Fibroblast of pulmonary artery (primary cell): ENCODE measurements at regions not wholly inside any gene's neighbourhood (a gene's known extent, or its start where the extent isn't known, plus 50 kb on each side); places are given as distances from the start of the nearest gene placed in this dataset.
"Not testable (repeated sequence)": the region's sequence is repeated elsewhere in the genome, so short reads cannot be mapped to it uniquely, and the experiment has no call there.

Experiments used
- DNase-seq: peaks from one replicate; pipeline ENCODE4 v3.0.0-alpha.2; 2010; ENCODE audit warnings: low read depth
- H3K4me3 ChIP-seq: replicated peaks from 2 replicates; pipeline ENCODE4 v1.5.1; 2011; ENCODE audit warnings: low read depth, mild to moderate bottlenecking, control low read depth, low read length, moderate library complexity
- TF ChIP-seq, protein P1 (sequence below): IDR thresholded peaks from 2 replicates; pipeline ENCODE4 v1.5.1; 2011; ENCODE audit warnings: mild to moderate bottlenecking, control low read depth, low read length, inconsistent platforms; ENCODE audit errors: missing control alignments

DNA sequence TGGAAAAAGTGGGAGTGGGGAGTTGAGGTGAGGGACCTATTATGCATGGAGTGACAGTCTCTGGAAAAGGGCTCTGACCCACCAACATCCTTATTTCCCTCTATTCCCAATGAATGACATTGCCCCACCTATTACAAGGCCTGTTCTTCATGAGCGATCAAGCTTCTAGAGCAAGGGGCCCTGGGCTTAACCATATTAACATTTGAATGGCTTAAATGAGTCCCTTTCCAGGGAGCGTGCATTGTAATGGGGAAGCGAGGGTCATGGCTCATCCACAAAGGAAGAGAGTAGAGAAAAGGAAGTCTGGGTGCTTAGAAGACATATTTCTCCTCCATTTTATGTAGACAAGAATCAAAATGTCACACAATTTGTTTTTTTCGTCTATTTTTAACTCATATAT is 255.5 kb downstream of the CAAP1 start:
- no peak for DNase-seq
- no peak overlapping the region for H3K4me3 ChIP-seq
- TF ChIP-seq, protein P1, sequence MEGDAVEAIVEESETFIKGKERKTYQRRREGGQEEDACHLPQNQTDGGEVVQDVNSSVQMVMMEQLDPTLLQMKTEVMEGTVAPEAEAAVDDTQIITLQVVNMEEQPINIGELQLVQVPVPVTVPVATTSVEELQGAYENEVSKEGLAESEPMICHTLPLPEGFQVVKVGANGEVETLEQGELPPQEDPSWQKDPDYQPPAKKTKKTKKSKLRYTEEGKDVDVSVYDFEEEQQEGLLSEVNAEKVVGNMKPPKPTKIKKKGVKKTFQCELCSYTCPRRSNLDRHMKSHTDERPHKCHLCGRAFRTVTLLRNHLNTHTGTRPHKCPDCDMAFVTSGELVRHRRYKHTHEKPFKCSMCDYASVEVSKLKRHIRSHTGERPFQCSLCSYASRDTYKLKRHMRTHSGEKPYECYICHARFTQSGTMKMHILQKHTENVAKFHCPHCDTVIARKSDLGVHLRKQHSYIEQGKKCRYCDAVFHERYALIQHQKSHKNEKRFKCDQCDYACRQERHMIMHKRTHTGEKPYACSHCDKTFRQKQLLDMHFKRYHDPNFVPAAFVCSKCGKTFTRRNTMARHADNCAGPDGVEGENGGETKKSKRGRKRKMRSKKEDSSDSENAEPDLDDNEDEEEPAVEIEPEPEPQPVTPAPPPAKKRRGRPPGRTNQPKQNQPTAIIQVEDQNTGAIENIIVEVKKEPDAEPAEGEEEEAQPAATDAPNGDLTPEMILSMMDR, result no peak

DNA sequence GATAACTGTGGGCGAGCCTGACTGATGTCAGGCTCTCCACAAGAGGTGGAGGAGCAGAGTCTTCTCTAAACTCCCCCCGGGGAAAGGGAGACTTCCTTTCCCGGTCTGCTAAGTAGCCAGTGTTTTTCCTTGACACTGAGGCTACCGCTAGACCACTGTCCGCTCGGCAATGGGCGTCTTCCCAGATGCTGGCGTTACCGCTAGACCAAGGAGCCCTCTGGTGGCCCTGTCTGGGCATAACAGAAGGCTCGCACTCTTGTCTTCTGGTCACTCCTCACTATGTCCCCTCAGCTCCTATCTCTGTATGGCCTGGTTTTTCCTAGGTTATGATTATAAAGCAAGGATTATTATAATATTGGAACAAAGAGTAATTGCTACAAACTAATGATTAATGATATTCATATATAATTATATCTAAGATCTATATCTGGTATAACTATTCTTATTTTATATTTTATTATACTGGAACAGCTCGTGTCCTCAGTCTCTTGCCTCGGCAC is 278.7 kb downstream of the CAAP1 start:
- peak; percentile 7 for DNase-seq
- TF ChIP-seq, protein P1, result peak; percentile 39

DNA sequence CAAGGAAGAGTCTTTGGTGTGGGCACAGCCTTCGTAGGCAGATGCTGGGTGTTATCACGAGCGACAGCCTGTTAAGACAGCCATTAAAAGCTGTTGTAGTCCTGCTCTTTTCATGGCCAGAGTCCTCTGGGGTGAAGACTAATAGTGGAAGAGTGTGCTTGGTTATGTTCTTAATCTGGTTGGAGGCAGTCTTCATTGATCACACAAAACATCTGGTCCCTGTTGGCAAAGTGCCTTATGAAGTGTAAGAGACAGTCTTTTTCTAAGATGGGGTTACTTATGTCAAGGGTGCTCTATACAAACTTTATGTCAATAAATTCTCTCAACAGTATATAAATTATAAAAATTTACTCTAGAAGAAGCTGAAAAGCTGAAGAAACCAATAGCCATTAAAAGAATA is 280.4 kb downstream of the CAAP1 start:
- TF ChIP-seq, protein P1, result no peak
- no peak overlapping the region for H3K4me3 ChIP-seq
- no peak for DNase-seq

More for the DNA sequence above, 278.7 kb downstream of the CAAP1 start:
- not testable (repeated sequence) for H3K4me3 ChIP-seq

DNA sequence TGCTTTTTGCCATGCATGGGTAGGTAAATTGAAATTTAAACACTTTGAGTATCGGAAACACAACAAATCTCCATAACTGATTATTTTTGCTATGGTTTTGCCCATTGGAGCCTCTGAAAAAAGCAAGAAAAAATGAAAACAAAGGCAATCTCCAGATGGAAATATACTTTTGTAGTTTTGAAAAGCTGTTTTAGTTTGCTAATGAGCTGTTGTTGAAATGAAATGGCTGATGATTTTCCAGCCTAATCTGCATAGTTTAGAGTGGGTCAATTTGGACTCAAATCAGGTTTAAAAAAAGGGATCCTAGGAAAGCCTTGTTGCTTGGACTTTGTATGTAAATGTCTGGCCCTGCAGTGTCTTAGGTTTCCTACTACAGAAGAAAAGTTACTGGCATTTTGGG is 285.8 kb downstream of the CAAP1 start:
- TF ChIP-seq, protein P1, result no peak

DNA sequence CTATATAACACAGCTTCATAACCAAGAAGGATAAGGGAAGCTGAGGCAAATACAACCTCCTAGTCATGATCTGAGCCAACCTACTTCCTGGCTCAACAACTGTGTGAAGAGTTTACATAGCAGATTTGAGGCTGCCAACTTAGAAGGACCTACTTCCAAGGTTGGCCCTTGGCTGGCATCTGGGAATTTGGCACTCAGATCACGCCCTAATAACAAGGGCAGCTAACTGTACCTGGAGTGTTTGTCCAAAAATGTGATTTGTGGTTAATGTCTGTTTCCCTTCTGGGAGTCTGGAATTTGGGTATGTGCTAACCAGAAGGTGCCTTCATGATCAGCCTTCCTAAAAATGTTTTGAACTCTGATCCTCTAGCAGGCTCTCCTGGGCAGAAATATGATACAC is 287.2 kb downstream of the CAAP1 start:
- TF ChIP-seq, protein P1, result no peak
- no peak overlapping the region for H3K4me3 ChIP-seq

More for the DNA sequence above, 285.8 kb downstream of the CAAP1 start:
- no peak for DNase-seq
- H3K4me3 ChIP-seq, result no peak overlapping the region

DNA sequence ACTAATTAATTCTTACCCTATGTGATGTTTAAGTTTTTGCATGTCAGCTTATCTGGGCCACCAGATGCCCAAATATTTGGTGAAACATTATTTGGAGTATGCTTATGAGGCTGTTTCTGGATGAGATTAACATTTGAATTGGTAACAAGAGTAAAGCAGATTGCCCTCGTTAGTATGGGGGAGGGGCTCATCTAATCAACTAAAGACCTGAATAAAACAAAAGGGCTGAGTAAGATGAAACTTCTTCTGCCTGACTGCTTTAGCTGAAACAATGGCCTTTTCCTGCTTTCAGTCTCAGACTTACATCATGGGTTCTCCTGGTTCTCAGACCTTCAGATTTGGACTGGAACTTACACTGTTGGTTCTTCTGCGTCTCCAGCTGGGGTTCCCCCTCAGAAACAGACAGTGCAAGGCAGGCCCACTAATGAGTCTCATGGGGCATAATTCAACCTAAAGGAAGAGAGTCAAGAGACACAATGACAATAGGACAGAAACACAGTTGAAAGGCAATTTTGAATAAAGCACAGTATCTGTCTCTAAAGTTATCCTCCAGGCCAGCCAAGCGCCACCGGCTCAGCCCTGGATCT is 288.4 kb downstream of the CAAP1 start:
- TF ChIP-seq, protein P1, result no peak
- no peak overlapping the region for H3K4me3 ChIP-seq
- DNase-seq, result no peak

More for the DNA sequence above, 287.2 kb downstream of the CAAP1 start:
- DNase-seq, result no peak

DNA sequence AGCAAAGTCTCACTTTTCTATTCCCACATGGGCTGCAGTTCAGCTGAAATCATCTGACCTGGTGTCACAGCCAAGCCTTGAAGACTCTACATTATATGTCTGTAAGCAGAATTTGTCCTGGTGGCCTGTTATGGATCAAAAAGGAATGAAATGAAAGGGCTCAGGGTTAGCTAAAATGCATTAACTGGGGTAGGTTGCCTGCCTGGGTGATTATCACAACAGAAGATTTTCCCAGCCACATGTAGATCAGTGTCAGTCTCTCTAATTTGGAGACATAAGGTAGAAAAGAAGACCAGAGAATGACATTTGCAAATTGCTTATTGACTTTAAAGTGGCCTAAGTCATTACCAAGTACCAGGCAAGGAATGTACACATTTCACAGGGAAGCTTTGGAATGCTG is 289.0 kb downstream of the CAAP1 start:
- no peak for DNase-seq
- no peak overlapping the region for H3K4me3 ChIP-seq
- TF ChIP-seq, protein P1, result no peak
